ENCODE measurements at regions not wholly inside any gene's neighbourhood (a gene's known extent, or its start where the extent isn't known, plus 50 kb on each side); places are given as distances from the start of the nearest gene placed in this dataset.

GRCh38 chr5:67379753-67380152, 183.2 kb upstream of the CD180 start:
- TF ChIP-seq GATA2 (IDR thresholded peaks at IDR 0.05; ENCODE audit: low read depth, low read length) (no peak), GATA3 (IDR thresholded peaks at IDR 0.05; ENCODE audit: low read depth, low read length) (no peak)
